ENCODE measurements at regions not wholly inside any gene's neighbourhood (a gene's known extent, or its start where the extent isn't known, plus 50 kb on each side); places are given as distances from the start of the nearest gene placed in this dataset.
"Not testable (repeated sequence)": the region's sequence is repeated elsewhere in the genome, so short reads cannot be mapped to it uniquely, and the experiment has no call there.

DNA sequence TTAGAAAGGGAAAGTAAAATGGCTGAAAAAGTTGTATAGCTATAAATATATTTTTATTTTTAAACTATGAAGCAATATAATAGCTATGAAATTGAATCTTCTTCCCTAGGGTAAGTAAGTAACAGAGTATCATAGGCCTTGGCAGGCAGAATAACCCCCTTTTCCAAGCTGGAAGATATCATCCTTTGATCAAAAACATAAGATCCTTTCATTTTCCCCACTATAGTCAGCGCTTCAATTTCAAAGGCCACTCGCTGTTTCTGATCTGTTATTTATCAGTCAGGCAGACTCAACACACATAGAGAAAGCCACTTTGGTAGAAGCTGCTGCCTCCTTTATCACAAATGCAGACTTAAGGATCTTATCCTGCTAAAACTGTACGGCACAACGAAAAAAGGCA lies 74.0 kb upstream of the UBE2E2 start:
- no peak for DNase-seq (ENCODE audit: low spot score)

GRCh38 chr3:23129817-23130216 lies 73.3 kb upstream of the UBE2E2 start:
- DNase-seq (ENCODE audit: low spot score), result no peak

DNA sequence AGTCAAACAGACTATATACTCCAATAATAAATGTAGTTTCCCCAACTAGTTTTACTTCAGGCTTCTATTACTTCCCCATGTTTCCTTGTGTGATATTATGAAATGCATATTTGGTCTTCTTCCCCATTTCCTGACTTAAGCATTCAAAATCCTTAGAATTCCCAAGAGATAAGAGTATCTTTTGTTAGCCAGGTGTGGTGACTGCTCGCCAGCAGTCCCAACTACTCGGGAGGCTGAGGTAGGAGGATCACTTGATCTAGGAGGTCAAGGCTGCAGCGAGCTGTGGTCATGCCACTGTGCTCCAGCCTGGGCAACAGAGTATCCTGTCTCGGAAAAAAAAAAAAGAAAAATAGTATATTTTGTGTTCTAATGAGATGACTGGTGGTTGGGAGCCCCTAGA lies 72.7 kb upstream of the UBE2E2 start:
- no peak for DNase-seq (ENCODE audit: low spot score)

GRCh38 chr3:23135026-23135785 lies 67.9 kb upstream of the UBE2E2 start:
- no peak for DNase-seq (ENCODE audit: low spot score)

DNA sequence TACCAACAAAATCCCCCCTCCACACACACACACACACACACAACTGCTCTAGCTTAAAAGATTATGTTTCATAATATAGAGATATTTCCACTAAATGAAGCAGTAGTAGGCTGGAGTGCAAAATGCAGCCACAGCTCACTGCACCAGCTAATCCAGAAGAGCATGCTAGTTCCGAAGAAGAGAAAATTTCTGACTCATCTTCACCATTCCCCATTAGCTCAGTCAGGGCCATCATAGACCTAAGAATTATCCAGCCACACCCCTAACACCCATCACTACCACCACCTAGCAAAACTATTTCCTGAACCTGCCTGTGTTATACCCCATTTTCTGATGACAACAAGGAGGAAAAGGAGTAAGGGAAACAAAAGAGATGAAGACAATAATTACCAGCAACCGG lies 67.1 kb upstream of the UBE2E2 start:
- no peak for DNase-seq (ENCODE audit: low spot score)

DNA sequence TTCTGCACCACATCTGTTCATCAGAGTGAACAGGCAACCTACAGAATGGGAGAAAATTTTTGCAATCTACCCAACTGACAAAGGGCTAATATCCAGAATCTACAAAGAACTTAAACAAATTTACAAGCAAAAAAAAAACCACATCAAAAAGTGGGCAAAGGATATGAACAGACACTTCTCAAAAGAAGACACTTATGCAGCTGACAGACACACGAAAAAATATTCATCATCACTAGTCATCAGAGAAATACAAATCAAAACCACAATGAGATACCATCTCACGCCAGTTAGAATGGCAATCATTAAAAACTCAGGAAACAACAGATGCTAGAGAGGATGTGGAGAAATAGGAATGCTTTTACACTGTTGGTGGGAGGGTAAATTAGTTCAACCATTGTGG lies 59.1 kb upstream of the UBE2E2 start:
- DNase-seq (ENCODE audit: low spot score), result not testable (repeated sequence)

- DNase-seq (ENCODE audit: low spot score), result no peak
These were observed 57.0 kb upstream of the UBE2E2 start for GRCh38 chr3:23146163-23146562.

GRCh38 chr3:23152989-23153388 lies 50.1 kb upstream of the UBE2E2 start:
- DNase-seq (ENCODE audit: low spot score), result no peak

All from SK-N-DZ (cell line).